Liver (tissue), 8 donors: ENCODE measurements at regions not wholly inside any gene's neighbourhood (a gene's known extent, or its start where the extent isn't known, plus 50 kb on each side); places are given as distances from the start of the nearest gene placed in this dataset.

ENCODE experiments used
- DNase-seq: peaks from one replicate; pipeline ENCODE4 v3.0.0-alpha.2; 2017; ENCODE audit warnings: low spot score
- H3K27ac ChIP-seq, 2 donors: one replicate each; pipeline ENCODE4 v1.7.0; 2013; ENCODE audit warnings: inconsistent platforms in 2 of 2, low read length in 2 of 2, control low read depth in 1 of 2, low read depth in 1 of 2, mild to moderate bottlenecking in 1 of 2
- H3K27me3 ChIP-seq, 4 donors: one replicate each; pipeline versions ENCODE4 v1.6.1 to v1.7.0; 2013; ENCODE audit warnings: low read length in 3 of 4, inconsistent platforms in 1 of 4, mild to moderate bottlenecking in 1 of 4, moderate library complexity in 1 of 4; ENCODE audit not compliant: control insufficient read depth in 4 of 4, insufficient read depth in 4 of 4
- H3K36me3 ChIP-seq, 4 donors: one replicate each; pipeline versions ENCODE4 v1.6.1 to v1.7.0; 2013; ENCODE audit warnings: low read length in 3 of 4, mild to moderate bottlenecking in 3 of 4, low read depth in 1 of 4, moderate library complexity in 1 of 4; ENCODE audit not compliant: control insufficient read depth in 4 of 4, insufficient read depth in 3 of 4
- H3K4me1 ChIP-seq, 4 donors: one replicate each; pipeline versions ENCODE4 v1.6.1 to v1.7.0; 2013; ENCODE audit warnings: low read length in 3 of 4, mild to moderate bottlenecking in 3 of 4, moderate library complexity in 1 of 4; ENCODE audit not compliant: control insufficient read depth in 4 of 4, insufficient read depth in 4 of 4
- H3K4me3 ChIP-seq, 3 donors: one replicate each; pipeline versions ENCODE4 v1.6.1 to v1.7.0; 2013; ENCODE audit warnings: low read length in 3 of 3, control low read depth in 1 of 3, low read depth in 1 of 3, mild to moderate bottlenecking in 1 of 3
- H3K9ac ChIP-seq, 2 donors: one replicate each; pipeline ENCODE4 v1.7.0; 2013; ENCODE audit warnings: low read length in 2 of 2, mild to moderate bottlenecking in 2 of 2, moderate library complexity in 2 of 2, control low read depth in 1 of 2, low read depth in 1 of 2
- H3K9me3 ChIP-seq, 4 donors: one replicate each; pipeline versions ENCODE4 v1.6.1 to v1.7.0; 2013; ENCODE audit warnings: low read length in 3 of 4; ENCODE audit not compliant: control insufficient read depth in 4 of 4
- ATF3 ChIP-seq: IDR thresholded peaks from 2 replicates; pipeline ENCODE4 v1.6.1; 2016; ENCODE audit warnings: antibody characterized with exemption
- CTCF ChIP-seq: fragments of 150-350 bp; IDR thresholded peaks from 2 replicates; pipeline ENCODE4 v1.5.1; 2017; ENCODE audit warnings: improper control_type of control experiment, low read depth, low read length; ENCODE audit not compliant: missing input control
- EGR1 ChIP-seq, 2 donors: IDR thresholded peaks; 2 replicates each; pipeline ENCODE4 v1.6.1; 2016 to 2018; ENCODE audit warnings: antibody characterized with exemption in 2 of 2, low read depth in 2 of 2
- FOXA1 ChIP-seq: IDR thresholded peaks from 2 replicates; pipeline ENCODE4 v1.6.1; 2016; ENCODE audit warnings: antibody characterized with exemption
- FOXA2 ChIP-seq: IDR thresholded peaks from 2 replicates; pipeline ENCODE4 v1.6.1; 2016; ENCODE audit warnings: antibody characterized with exemption
- GABPA ChIP-seq, 2 donors: IDR thresholded peaks in 1 of 2; conservative IDR thresholded peaks in 1 of 2; 2 replicates each; pipeline ENCODE4 v1.6.1; 2016; ENCODE audit warnings: antibody characterized with exemption in 2 of 2, mild to moderate bottlenecking in 1 of 2, moderate library complexity in 1 of 2
- HNF4A ChIP-seq, 2 donors: conservative IDR thresholded peaks; 2 replicates each; pipeline ENCODE4 v1.6.1; 2016; ENCODE audit warnings: antibody characterized with exemption in 2 of 2, mild to moderate bottlenecking in 2 of 2
- HNF4G ChIP-seq: IDR thresholded peaks from 2 replicates; pipeline ENCODE4 v1.6.1; 2016; ENCODE audit warnings: antibody characterized with exemption
- JUND ChIP-seq, 2 donors: IDR thresholded peaks; 2 replicates each; pipeline ENCODE4 v1.6.1; 2016; ENCODE audit warnings: antibody characterized with exemption in 2 of 2
- MAX ChIP-seq: IDR thresholded peaks from 2 replicates; pipeline ENCODE4 v1.6.1; 2016; ENCODE audit warnings: antibody characterized with exemption
- NR2F2 ChIP-seq: IDR thresholded peaks from 2 replicates; pipeline ENCODE4 v1.6.1; 2016; ENCODE audit warnings: antibody characterized with exemption
- RAD21 ChIP-seq, 2 donors: IDR thresholded peaks; 2 replicates each; pipeline ENCODE4 v1.6.1; 2016; ENCODE audit warnings: antibody characterized with exemption in 2 of 2, mild to moderate bottlenecking in 2 of 2
- REST ChIP-seq: IDR thresholded peaks from 2 replicates; pipeline ENCODE4 v1.6.1; 2016; ENCODE audit warnings: antibody characterized with exemption, mild to moderate bottlenecking
- RXRA ChIP-seq, 2 donors: IDR thresholded peaks; 2 replicates each; pipeline ENCODE4 v1.6.1; 2017 to 2018; ENCODE audit warnings: antibody characterized with exemption in 2 of 2, mild to moderate bottlenecking in 1 of 2
- SP1 ChIP-seq: IDR thresholded peaks from 2 replicates; pipeline ENCODE4 v1.6.1; 2018; ENCODE audit warnings: antibody characterized with exemption, mild to moderate bottlenecking
- TAF1 ChIP-seq: conservative IDR thresholded peaks from 2 replicates; pipeline ENCODE4 v1.6.1; 2016; ENCODE audit warnings: antibody characterized with exemption, mild to moderate bottlenecking
- YY1 ChIP-seq: IDR thresholded peaks from 2 replicates; pipeline ENCODE4 v1.6.1; 2016; ENCODE audit warnings: antibody characterized with exemption, mild to moderate bottlenecking
- ZBTB33 ChIP-seq: IDR thresholded peaks from 2 replicates; pipeline ENCODE4 v1.6.1; 2016; ENCODE audit warnings: antibody characterized with exemption
- WGBS: extraction: QIAGEN DNeasy Blood & Tissue Kit; methylation state at CpG from one replicate; pipeline ENCODE4 v1.1.7; 2013; 5-methylcytosine and 5-hydroxymethylcytosine counted together
- donor health status: healthy.
- donor health status: healthy.
- donor health status: healthy.
- donor health status: healthy.
- donor health status: healthy.

- no peak for DNase-seq
- no peaks in the 10 kb centered on the region for H3K27me3 ChIP-seq
- TF ChIP-seq EGR1 (IDR thresholded peaks at IDR 0.05; ENCODE audit: low read depth in 2 of 2) (no peak), ATF3 (no peak), CTCF (no peak), MAX (no peak), YY1 (no peak), JUND (IDR thresholded peaks at IDR 0.05) (no peak), RXRA (IDR thresholded peaks at IDR 0.05) (no peak), HNF4A (conservative IDR thresholded peaks at IDR 0.05) (no peak), SP1 (no peak), HNF4G (no peak), ZBTB33 (no peak), GABPA (IDR thresholded peaks at IDR 0.05 in 1 of 2, conservative IDR thresholded peaks at IDR 0.05 in 1 of 2) (no peak), FOXA1 (no peak), FOXA2 (no peak), RAD21 (IDR thresholded peaks at IDR 0.05) (no peak), TAF1 (no peak), REST (no peak), NR2F2 (no peak)
- 85% methylated on average over 2 of the region's 2 CpGs for WGBS
- H3K9ac ChIP-seq, result no peak overlapping the region
- H3K4me3 ChIP-seq, result no peak overlapping the region
- H3K27ac ChIP-seq, result no peak overlapping the region
- H3K9me3 ChIP-seq, result no peaks in the 10 kb centered on the region
- H3K36me3 ChIP-seq, result no peaks in the 10 kb centered on the region
- peaks cover 1 to 14% (median 9%) of the 10 kb centered on the region in 4 donors for H3K4me1 ChIP-seq
Measured at GRCh38 chr5:175021321-175021720, 296.9 kb downstream of the MSX2 start.
